AG10803 (cell line): ENCODE measurements at regions not wholly inside any gene's neighbourhood (a gene's known extent, or its start where the extent isn't known, plus 50 kb on each side); places are given as distances from the start of the nearest gene placed in this dataset.

ENCODE experiments used
- DNase-seq: peaks from one replicate; pipeline ENCODE4 v3.0.0; 2010; ENCODE audit warnings: low read depth
- H3K4me3 ChIP-seq: 2 replicates; pipeline ENCODE4 v1.5.1; 2011; ENCODE audit warnings: mild to moderate bottlenecking, low read length, control low read depth
- CTCF ChIP-seq: conservative IDR thresholded peaks from 2 replicates; pipeline ENCODE4 v1.5.1; 2011; ENCODE audit warnings: mild to moderate bottlenecking, low read length, control low read depth, inconsistent platforms

- DNase-seq = no peak
- no peak for TF ChIP-seq CTCF
- H3K4me3 ChIP-seq = no peak overlapping the region
Observed at GRCh38 chr12:19030603-19031002, 98.9 kb upstream of the PLEKHA5 start.

- TF ChIP-seq CTCF = peak; percentile 15; the same call in 1 of the 2 replicates
- peak; percentile 92 for DNase-seq
- H3K4me3 ChIP-seq = no peak overlapping the region
Observed at GRCh38 chr12:19031032-19031431, 98.5 kb upstream of the PLEKHA5 start.

GRCh38 chr12:19032826-19033225, 96.7 kb upstream of the PLEKHA5 start:
- no peak for DNase-seq
- TF ChIP-seq CTCF = no peak
- H3K4me3 ChIP-seq = no peak overlapping the region

- no peak for DNase-seq
- H3K4me3 ChIP-seq = no peak overlapping the region
- no peak for TF ChIP-seq CTCF
Observed at GRCh38 chr12:19033244-19033643, 96.3 kb upstream of the PLEKHA5 start.

- no peak for TF ChIP-seq CTCF
- no peak for DNase-seq
- no peak overlapping the region for H3K4me3 ChIP-seq
Observed at GRCh38 chr12:19034937-19035336, 94.6 kb upstream of the PLEKHA5 start.

GRCh38 chr12:19035536-19035935, 94.0 kb upstream of the PLEKHA5 start:
- H3K4me3 ChIP-seq = no peak overlapping the region
- DNase-seq = peak; percentile 84
- TF ChIP-seq CTCF = no peak

- H3K4me3 ChIP-seq = no peak overlapping the region
- TF ChIP-seq CTCF = no peak
- DNase-seq = no peak
Observed at GRCh38 chr12:19036673-19037357, 92.7 kb upstream of the PLEKHA5 start.
